ENCODE measurements at regions not wholly inside any gene's neighbourhood (a gene's known extent, or its start where the extent isn't known, plus 50 kb on each side); places are given as distances from the start of the nearest gene placed in this dataset.

- 90 to 100% methylated on average over 2 to 3 of the region's 3 CpGs for WGBS, 2 experiments (ENCODE audit: insufficient coverage in 1 of 2, insufficient read length in 1 of 2)
- peaks cover 12% of the 10 kb centered on the region for H3K4me1 Mint-ChIP-seq
- no peak for DNase-seq
- peaks cover 20% of the 10 kb centered on the region for H3K9me3 Mint-ChIP-seq
- H3K36me3 Mint-ChIP-seq (ENCODE audit: low read depth), result no peaks in the 10 kb centered on the region
- H3K36me3 ChIP-seq (ENCODE audit: control insufficient read depth, insufficient read depth, low read length), result no peaks in the 10 kb centered on the region
- H3K4me3 ChIP-seq (ENCODE audit: low read length), result no peak overlapping the region
- H3K4me3 Mint-ChIP-seq, result no peak overlapping the region
- no peak overlapping the region for H3K9ac ChIP-seq (ENCODE audit: extremely low read depth, low read length, poor library complexity, severe bottlenecking)
- no peak overlapping the region for H3K27ac Mint-ChIP-seq
- no peak overlapping the region for H3K27ac ChIP-seq (ENCODE audit: low read depth, low read length)
- H3K27me3 Mint-ChIP-seq (ENCODE audit: insufficient read depth), result peaks cover 14% of the 10 kb centered on the region
- H3K4me1 ChIP-seq (ENCODE audit: control insufficient read depth, insufficient read depth, low read length), result no peaks in the 10 kb centered on the region
- TF ChIP-seq CTCF (conservative IDR thresholded peaks at IDR 0.05), result no peak
- H3K27me3 ChIP-seq (ENCODE audit: control insufficient read depth, insufficient read depth, low read length, poor library complexity, severe bottlenecking), result no peaks in the 10 kb centered on the region
- no peaks in the 10 kb centered on the region for H3K9me3 ChIP-seq (ENCODE audit: control insufficient read depth, low read length)
Observed at GRCh38 chrX:40201329-40201885, 103.6 kb upstream of the BCOR start.

GRCh38 chrX:40199704-40200103 is 101.9 kb upstream of the BCOR start:
- Mint-ChIP-seq H3K27ac (no peak overlapping the region), H3K4me3 (no peak overlapping the region), H3K9me3 (peaks cover 14% of the 10 kb centered on the region), H3K4me1 (peaks cover under 1% of the 10 kb centered on the region), H3K27me3 (ENCODE audit: insufficient read depth) (no peaks in the 10 kb centered on the region), H3K36me3 (ENCODE audit: low read depth) (no peaks in the 10 kb centered on the region)
- no peak overlapping the region for H3K4me3 ChIP-seq (ENCODE audit: low read length)
- H3K4me1 ChIP-seq (ENCODE audit: control insufficient read depth, insufficient read depth, low read length), result no peaks in the 10 kb centered on the region
- H3K36me3 ChIP-seq (ENCODE audit: control insufficient read depth, insufficient read depth, low read length), result no peaks in the 10 kb centered on the region
- no peak overlapping the region for H3K9ac ChIP-seq (ENCODE audit: extremely low read depth, low read length, poor library complexity, severe bottlenecking)
- H3K27me3 ChIP-seq (ENCODE audit: control insufficient read depth, insufficient read depth, low read length, poor library complexity, severe bottlenecking), result no peaks in the 10 kb centered on the region
- WGBS, 2 experiments (ENCODE audit: insufficient coverage in 1 of 2, insufficient read length in 1 of 2), result 93% methylated on average over 6 of the region's 7 CpGs; no CpG with 5 or more reads in 1 of the 2 experiments
- H3K9me3 ChIP-seq (ENCODE audit: control insufficient read depth, low read length), result no peaks in the 10 kb centered on the region
- DNase-seq, result no peak
- no peak overlapping the region for H3K27ac ChIP-seq (ENCODE audit: low read depth, low read length)
- TF ChIP-seq CTCF (conservative IDR thresholded peaks at IDR 0.05), result no peak

- Mint-ChIP-seq H3K4me3 (no peak overlapping the region), H3K27me3 (ENCODE audit: insufficient read depth) (no peaks in the 10 kb centered on the region), H3K4me1 (no peaks in the 10 kb centered on the region), H3K9me3 (peaks cover 12% of the 10 kb centered on the region), H3K27ac (no peak overlapping the region), H3K36me3 (ENCODE audit: low read depth) (no peaks in the 10 kb centered on the region)
- Histone ChIP-seq H3K36me3 (ENCODE audit: control insufficient read depth, insufficient read depth, low read length) (no peaks in the 10 kb centered on the region), H3K9me3 (ENCODE audit: control insufficient read depth, low read length) (no peaks in the 10 kb centered on the region), H3K27ac (ENCODE audit: low read depth, low read length) (no peak overlapping the region), H3K4me1 (ENCODE audit: control insufficient read depth, insufficient read depth, low read length) (no peaks in the 10 kb centered on the region), H3K4me3 (ENCODE audit: low read length) (no peak overlapping the region), H3K27me3 (ENCODE audit: control insufficient read depth, insufficient read depth, low read length, poor library complexity, severe bottlenecking) (no peaks in the 10 kb centered on the region), H3K9ac (ENCODE audit: extremely low read depth, low read length, poor library complexity, severe bottlenecking) (no peak overlapping the region)
- DNase-seq, result no peak
- 95% methylated on average over 6 of the region's 6 CpGs; no CpG with 5 or more reads in 1 of the 2 experiments for WGBS, 2 experiments (ENCODE audit: insufficient coverage in 1 of 2, insufficient read length in 1 of 2)
- TF ChIP-seq CTCF (conservative IDR thresholded peaks at IDR 0.05), result no peak
Observed at GRCh38 chrX:40197071-40197470, 99.3 kb upstream of the BCOR start.

Data from endodermal cell (in vitro differentiated cells).